IMR-90 (cell line): ENCODE measurements at regions not wholly inside any gene's neighbourhood (a gene's known extent, or its start where the extent isn't known, plus 50 kb on each side); places are given as distances from the start of the nearest gene placed in this dataset.

ENCODE experiments used
- CTCF ChIP-seq: conservative IDR thresholded peaks from 2 replicates; pipeline ENCODE4 v1.5.1; 2012; ENCODE audit warnings: mild to moderate bottlenecking, low read depth, low read length, improper control_type of control experiment
- POLR2A ChIP-seq: IDR thresholded peaks from 2 replicates; pipeline ENCODE4 v1.6.1; 2012; ENCODE audit warnings: mild to moderate bottlenecking, low read depth, low read length

GRCh38 chr2:898319-898718, 52.3 kb upstream of the SNTG2 start:
- TF ChIP-seq CTCF, result no peak
- TF ChIP-seq POLR2A, result no peak
